OCI-LY7 (cell line): ENCODE measurements at regions not wholly inside any gene's neighbourhood (a gene's known extent, or its start where the extent isn't known, plus 50 kb on each side); places are given as distances from the start of the nearest gene placed in this dataset.

Experiments used
- EZH2phosphoT487 ChIP-seq: fragments of 200-600 bp; sonication (generic); IDR thresholded peaks from 2 replicates; pipeline ENCODE4 v1.6.1; 2018; ENCODE audit warnings: low read depth, borderline replicate concordance, mild to moderate bottlenecking, mixed run types, antibody characterized with exemption, low read length, moderate library complexity, mixed read lengths
- TF ChIP-seq, protein P1 (sequence below): fragments of 200-600 bp; sonication (generic); conservative IDR thresholded peaks from 2 replicates; pipeline ENCODE4 v1.5.1; 2014; ENCODE audit warnings: mild to moderate bottlenecking, antibody characterized with exemption, low read length, moderate library complexity, mixed read lengths

DNA sequence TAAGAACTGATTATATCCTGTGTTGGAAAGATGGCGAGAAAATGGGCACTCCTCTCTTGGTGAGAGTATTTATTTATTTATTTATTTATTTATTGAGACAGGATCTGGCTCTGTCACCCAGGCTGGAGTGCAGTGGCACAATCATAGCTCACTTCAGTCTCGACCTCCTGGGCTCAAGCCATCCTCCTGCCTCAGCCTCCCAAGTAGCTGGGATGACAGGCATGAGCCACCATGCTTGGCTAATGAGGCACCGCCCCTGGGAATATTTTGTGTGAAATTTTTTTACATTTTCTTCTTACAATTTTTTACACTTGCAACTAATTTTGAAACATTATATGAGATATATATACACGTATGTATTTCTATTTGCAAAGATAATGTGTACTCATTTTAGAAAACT lies 150.5 kb upstream of the PRR20G start:
- TF ChIP-seq, protein P1, sequence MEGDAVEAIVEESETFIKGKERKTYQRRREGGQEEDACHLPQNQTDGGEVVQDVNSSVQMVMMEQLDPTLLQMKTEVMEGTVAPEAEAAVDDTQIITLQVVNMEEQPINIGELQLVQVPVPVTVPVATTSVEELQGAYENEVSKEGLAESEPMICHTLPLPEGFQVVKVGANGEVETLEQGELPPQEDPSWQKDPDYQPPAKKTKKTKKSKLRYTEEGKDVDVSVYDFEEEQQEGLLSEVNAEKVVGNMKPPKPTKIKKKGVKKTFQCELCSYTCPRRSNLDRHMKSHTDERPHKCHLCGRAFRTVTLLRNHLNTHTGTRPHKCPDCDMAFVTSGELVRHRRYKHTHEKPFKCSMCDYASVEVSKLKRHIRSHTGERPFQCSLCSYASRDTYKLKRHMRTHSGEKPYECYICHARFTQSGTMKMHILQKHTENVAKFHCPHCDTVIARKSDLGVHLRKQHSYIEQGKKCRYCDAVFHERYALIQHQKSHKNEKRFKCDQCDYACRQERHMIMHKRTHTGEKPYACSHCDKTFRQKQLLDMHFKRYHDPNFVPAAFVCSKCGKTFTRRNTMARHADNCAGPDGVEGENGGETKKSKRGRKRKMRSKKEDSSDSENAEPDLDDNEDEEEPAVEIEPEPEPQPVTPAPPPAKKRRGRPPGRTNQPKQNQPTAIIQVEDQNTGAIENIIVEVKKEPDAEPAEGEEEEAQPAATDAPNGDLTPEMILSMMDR, result no peak
- TF ChIP-seq EZH2phosphoT487, result no peak
